KMS-11 (cell line): ENCODE measurements at regions not wholly inside any gene's neighbourhood (a gene's known extent, or its start where the extent isn't known, plus 50 kb on each side); places are given as distances from the start of the nearest gene placed in this dataset.

Source experiments
- H2AFZ ChIP-seq: fragments of 200-600 bp; sonication (generic); 2 replicates; pipeline ENCODE4 v1.6.1; 2016; ENCODE audit warnings: antibody characterized with exemption, mixed run types, low read depth
- H3K27ac ChIP-seq: fragments of 200-600 bp; sonication (generic); 2 replicates; pipeline ENCODE4 v1.6.1; 2016; ENCODE audit warnings: mild to moderate bottlenecking, mixed run types
- H3K27me3 ChIP-seq: fragments of 200-600 bp; sonication (generic); 2 replicates; pipeline ENCODE4 v1.6.1; 2017; ENCODE audit warnings: mild to moderate bottlenecking, low read depth, mixed run types, moderate library complexity; ENCODE audit not compliant: insufficient read depth
- H3K36me3 ChIP-seq: fragments of 200-600 bp; sonication (generic); 2 replicates; pipeline ENCODE4 v1.6.1; 2017; ENCODE audit warnings: mild to moderate bottlenecking, mixed run types; ENCODE audit not compliant: insufficient read depth
- H3K4me1 ChIP-seq: fragments of 200-600 bp; sonication (generic); 2 replicates; pipeline ENCODE4 v1.6.1; 2016; ENCODE audit warnings: mild to moderate bottlenecking, low read depth, mixed run types; ENCODE audit not compliant: poor library complexity, severe bottlenecking
- H3K4me2 ChIP-seq: fragments of 200-600 bp; sonication (generic); 2 replicates; pipeline ENCODE4 v1.7.0; 2016; ENCODE audit warnings: mild to moderate bottlenecking, mixed run types
- H3K4me3 ChIP-seq: fragments of 200-600 bp; sonication (generic); IDR thresholded peaks from 2 replicates; pipeline ENCODE4 v1.6.1; 2017; ENCODE audit warnings: low read depth, low read length, mixed read lengths; ENCODE audit not compliant: insufficient read depth
- H3K79me2 ChIP-seq: fragments of 200-600 bp; sonication (generic); 2 replicates; pipeline ENCODE4 v1.6.1; 2016; ENCODE audit warnings: low read depth, mixed run types; ENCODE audit not compliant: insufficient read depth
- H3K9ac ChIP-seq: fragments of 200-600 bp; sonication (generic); 2 replicates; pipeline ENCODE4 v1.6.1; 2016; ENCODE audit warnings: mild to moderate bottlenecking, mixed run types
- H4K20me1 ChIP-seq: fragments of 200-600 bp; sonication (generic); 2 replicates; pipeline ENCODE4 v1.6.1; 2016; ENCODE audit warnings: mild to moderate bottlenecking, mixed run types; ENCODE audit not compliant: insufficient read depth
- TF ChIP-seq, protein P1 (sequence below): fragments of 200-600 bp; sonication (generic); conservative IDR thresholded peaks from 2 replicates; pipeline ENCODE4 v1.6.1; 2017; ENCODE audit warnings: low read depth, mild to moderate bottlenecking, antibody characterized with exemption, low read length, moderate library complexity, mixed read lengths

DNA sequence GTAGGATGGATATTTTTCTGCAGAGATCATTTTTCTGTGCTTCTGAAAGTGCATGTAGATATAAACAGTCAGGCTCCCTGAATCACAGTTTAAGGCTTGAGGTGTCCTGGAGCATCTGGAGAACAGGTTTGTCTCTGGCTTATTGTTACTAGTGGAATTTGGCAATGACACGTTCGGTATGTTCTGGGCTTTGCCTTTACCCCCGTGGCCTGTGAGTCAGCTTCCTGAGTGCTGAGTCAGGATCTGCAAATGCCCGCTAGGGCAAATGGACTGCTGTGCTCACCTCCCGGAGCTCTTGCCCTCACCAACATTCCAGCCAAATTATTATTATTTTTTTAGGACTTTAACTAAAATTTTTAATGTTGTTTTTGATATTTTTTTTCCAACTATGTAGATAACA lies 192.5 kb upstream of the PRSS1 start:
- no peak overlapping the region for H2AFZ ChIP-seq
- H3K4me2 ChIP-seq, result no peak overlapping the region
- H3K79me2 ChIP-seq, result no peaks in the 10 kb centered on the region
- no peaks in the 10 kb centered on the region for H3K27me3 ChIP-seq
- TF ChIP-seq, protein P1, sequence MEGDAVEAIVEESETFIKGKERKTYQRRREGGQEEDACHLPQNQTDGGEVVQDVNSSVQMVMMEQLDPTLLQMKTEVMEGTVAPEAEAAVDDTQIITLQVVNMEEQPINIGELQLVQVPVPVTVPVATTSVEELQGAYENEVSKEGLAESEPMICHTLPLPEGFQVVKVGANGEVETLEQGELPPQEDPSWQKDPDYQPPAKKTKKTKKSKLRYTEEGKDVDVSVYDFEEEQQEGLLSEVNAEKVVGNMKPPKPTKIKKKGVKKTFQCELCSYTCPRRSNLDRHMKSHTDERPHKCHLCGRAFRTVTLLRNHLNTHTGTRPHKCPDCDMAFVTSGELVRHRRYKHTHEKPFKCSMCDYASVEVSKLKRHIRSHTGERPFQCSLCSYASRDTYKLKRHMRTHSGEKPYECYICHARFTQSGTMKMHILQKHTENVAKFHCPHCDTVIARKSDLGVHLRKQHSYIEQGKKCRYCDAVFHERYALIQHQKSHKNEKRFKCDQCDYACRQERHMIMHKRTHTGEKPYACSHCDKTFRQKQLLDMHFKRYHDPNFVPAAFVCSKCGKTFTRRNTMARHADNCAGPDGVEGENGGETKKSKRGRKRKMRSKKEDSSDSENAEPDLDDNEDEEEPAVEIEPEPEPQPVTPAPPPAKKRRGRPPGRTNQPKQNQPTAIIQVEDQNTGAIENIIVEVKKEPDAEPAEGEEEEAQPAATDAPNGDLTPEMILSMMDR, result no peak
- no peak overlapping the region for H3K27ac ChIP-seq
- H3K9ac ChIP-seq, result no peak overlapping the region
- H4K20me1 ChIP-seq, result no peaks in the 10 kb centered on the region
- no peak overlapping the region for H3K4me3 ChIP-seq
- H3K36me3 ChIP-seq, result no peaks in the 10 kb centered on the region
- H3K4me1 ChIP-seq, result no peaks in the 10 kb centered on the region

DNA sequence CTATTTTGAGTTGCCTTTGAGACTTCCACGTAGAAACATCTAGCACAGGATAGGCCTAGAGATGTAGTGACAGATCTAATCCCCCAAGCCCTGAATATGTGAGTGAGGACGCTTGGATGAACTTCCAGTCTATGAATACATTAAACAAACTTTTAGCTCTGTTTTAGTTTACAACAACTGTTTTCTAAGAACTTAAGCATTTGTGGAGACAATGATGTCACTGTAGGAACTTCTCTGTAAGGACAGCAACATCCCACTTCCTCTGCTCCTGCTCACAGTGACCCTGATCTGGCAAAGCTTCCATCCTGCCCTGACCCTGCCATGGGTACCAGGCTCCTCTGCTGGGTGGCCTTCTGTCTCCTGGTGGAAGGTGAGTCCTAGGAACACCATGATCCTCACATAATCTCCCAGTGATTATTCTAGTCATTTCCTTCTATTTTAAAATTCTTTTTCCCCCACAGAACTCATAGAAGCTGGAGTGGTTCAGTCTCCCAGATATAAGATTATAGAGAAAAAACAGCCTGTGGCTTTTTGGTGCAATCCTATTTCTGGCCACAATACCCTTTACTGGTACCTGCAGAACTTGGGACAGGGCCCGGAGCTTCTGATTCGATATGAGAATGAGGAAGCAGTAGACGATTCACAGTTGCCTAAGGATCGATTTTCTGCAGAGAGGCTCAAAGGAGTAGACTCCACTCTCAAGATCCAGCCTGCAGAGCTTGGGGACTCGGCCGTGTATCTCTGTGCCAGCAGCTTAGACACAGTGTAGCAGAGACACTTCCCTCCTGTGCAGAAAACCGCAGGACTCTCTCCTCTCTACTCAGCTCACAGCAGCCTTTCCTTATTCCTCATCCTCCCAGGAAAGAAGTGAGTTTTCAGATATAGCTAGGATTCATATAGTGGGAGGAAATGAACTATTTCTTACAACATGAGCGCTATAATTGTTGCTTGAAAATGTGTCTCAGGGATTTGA lies 194.4 kb upstream of the PRSS1 start:
- H3K27ac ChIP-seq, result no peak overlapping the region
- TF ChIP-seq, protein P1, result no peak
- H2AFZ ChIP-seq, result no peak overlapping the region
- H3K4me2 ChIP-seq, result no peak overlapping the region
- H3K36me3 ChIP-seq, result no peaks in the 10 kb centered on the region
- no peak overlapping the region for H3K4me3 ChIP-seq
- H3K27me3 ChIP-seq, result no peaks in the 10 kb centered on the region
- H3K9ac ChIP-seq, result no peak overlapping the region
- no peaks in the 10 kb centered on the region for H4K20me1 ChIP-seq
- H3K4me1 ChIP-seq, result no peaks in the 10 kb centered on the region
- H3K79me2 ChIP-seq, result no peaks in the 10 kb centered on the region

DNA sequence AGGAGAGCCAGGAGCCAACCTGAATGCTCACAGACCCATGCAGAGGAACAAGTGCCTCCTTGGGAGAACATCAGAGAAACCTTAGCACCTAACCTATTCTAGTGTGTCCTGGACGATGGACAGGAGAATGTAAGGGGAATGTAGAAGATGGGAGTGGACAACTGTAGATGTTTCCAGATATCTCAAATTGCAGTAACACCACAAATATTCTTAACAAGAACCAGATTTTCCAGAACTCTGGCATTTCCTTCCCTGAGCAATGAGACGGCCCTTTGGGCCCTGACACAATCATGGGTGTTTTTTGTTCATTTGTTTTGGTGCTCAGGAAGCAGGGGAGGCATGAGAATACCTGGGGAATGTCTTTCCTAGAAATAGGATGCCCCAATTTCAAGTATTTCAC lies 196.1 kb upstream of the PRSS1 start:
- H3K27ac ChIP-seq, result no peak overlapping the region
- no peaks in the 10 kb centered on the region for H4K20me1 ChIP-seq
- no peaks in the 10 kb centered on the region for H3K79me2 ChIP-seq
- H3K4me1 ChIP-seq, result peaks cover 8% of the 10 kb centered on the region
- no peak overlapping the region for H2AFZ ChIP-seq
- no peaks in the 10 kb centered on the region for H3K36me3 ChIP-seq
- no peak overlapping the region for H3K4me2 ChIP-seq
- no peak overlapping the region for H3K4me3 ChIP-seq
- H3K9ac ChIP-seq, result no peak overlapping the region
- no peaks in the 10 kb centered on the region for H3K27me3 ChIP-seq
- TF ChIP-seq, protein P1, result no peak

DNA sequence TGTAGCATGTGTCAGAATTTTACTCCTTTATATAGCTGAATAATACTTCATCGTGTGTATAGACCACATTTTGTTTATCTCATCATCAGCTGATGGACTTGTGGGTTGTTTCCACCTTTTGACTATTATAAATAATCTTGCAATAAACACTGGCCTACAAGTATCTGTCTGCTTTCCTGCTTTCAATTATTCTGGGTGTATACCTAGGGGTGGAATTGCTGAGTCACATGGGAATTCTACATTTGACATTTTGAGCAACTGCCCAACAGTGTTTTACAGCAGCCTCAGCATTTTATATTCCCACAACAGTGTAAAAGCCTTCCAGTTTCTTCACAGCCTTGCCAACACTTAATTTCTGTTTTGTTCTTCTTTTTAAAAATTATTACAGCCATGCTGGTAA lies 200.3 kb upstream of the PRSS1 start:
- Histone ChIP-seq H3K9ac (no peak overlapping the region), H3K4me3 (no peak overlapping the region), H3K36me3 (no peaks in the 10 kb centered on the region), H3K4me1 (peaks cover 8% of the 10 kb centered on the region), H3K27ac (no peak overlapping the region), H3K4me2 (no peak overlapping the region; the same call in 1 of the 2 replicates), H2AFZ (peak overlapping the region; percentile 7; the same call in 1 of the 2 replicates), H4K20me1 (no peaks in the 10 kb centered on the region), H3K27me3 (no peaks in the 10 kb centered on the region), H3K79me2 (no peaks in the 10 kb centered on the region)
- TF ChIP-seq, protein P1, result no peak
